ENCODE measurements at regions not wholly inside any gene's neighbourhood (a gene's known extent, or its start where the extent isn't known, plus 50 kb on each side); places are given as distances from the start of the nearest gene placed in this dataset.

DNA sequence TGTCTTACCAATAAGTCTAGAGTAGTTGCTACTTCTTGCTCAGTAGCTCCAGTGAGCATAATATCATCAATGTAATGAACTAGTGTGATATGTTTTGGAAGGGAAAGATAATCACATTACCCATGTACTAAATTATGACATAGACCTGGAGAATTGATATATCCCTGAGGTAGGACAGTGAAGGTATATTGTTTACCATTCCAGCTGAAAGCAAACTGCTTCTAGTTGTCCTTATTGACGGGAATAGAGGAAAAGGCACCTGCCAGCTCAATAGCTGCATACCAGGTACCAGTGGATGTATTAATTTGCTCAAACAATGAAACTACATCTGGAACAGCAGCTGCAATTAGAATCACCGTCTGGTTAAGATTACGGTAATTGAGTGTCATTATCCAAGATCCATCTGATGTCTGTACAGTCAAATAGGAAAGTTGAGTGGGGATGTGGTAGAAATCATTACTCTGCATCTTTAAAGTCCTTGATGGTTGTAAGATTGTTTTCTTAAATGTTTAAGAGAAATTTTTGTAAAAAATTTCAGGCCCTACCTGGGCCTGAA, 100.0 kb upstream of the ARHGAP5 start:
- FAIRE-seq (no peak), DNase-seq (ENCODE audit: extremely low read depth in 1 of 4, low spot score in 3 of 4) (no peak), ATAC-seq (no peak)
- ChIA-PET POLR2A (no interaction called here), CTCF (ENCODE audit: low intra/inter-chr PET ratio) (no interaction called here)
- H3K9me3 ChIP-seq (replicated peaks; ENCODE audit: control insufficient read depth, insufficient read depth, low read depth, low read length): no peaks in the 10 kb centered on the region
- TF ChIP-seq ZNF431 (CRISPR knock-in tag; IDR thresholded peaks at IDR 0.05) (no peak), BDP1 (IDR thresholded peaks at IDR 0.05; ENCODE audit: insufficient read depth, insufficient read length) (no peak), ZC3H8 (IDR thresholded peaks at IDR 0.05) (no peak), XRCC3 (IDR thresholded peaks at IDR 0.05) (no peak), KLF13 (tag; IDR thresholded peaks at IDR 0.05; ENCODE audit: borderline replicate concordance, low read depth) (no peak), NR2C1 (IDR thresholded peaks at IDR 0.05) (no peak), NR2C1 (tag; IDR thresholded peaks at IDR 0.05) (no peak), ZZZ3 (IDR thresholded peaks at IDR 0.05) (no peak), ZKSCAN3 (CRISPR knock-in tag; IDR thresholded peaks at IDR 0.05) (no peak)
- TF ChIP-seq, protein P1, sequence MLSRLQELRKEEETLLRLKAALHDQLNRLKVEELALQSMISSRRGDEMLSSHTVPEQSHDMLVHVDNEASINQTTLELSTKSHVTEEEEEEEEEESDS (CRISPR knock-in tag; IDR thresholded peaks at IDR 0.05): no peak
- TF ChIP-seq, protein P2, sequence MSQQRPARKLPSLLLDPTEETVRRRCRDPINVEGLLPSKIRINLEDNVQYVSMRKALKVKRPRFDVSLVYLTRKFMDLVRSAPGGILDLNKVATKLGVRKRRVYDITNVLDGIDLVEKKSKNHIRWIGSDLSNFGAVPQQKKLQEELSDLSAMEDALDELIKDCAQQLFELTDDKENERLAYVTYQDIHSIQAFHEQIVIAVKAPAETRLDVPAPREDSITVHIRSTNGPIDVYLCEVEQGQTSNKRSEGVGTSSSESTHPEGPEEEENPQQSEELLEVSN (IDR thresholded peaks at IDR 0.05; ENCODE audit: borderline replicate concordance in 1 of 2, extremely low read depth in 1 of 2, insufficient read depth in 1 of 2, insufficient read length in 1 of 2, low read depth in 1 of 2, low read length in 1 of 2, poor library complexity in 1 of 2, severe bottlenecking in 1 of 2): no peak
- WGBS (ENCODE audit: insufficient coverage, low coverage, missing lambda C conversion rate): 9% methylated on average over 3 of the region's 3 CpGs
- BruUV-seq (replicated peaks): no TSS peak
- no peak overlapping the region for H3K27ac ChIP-seq (ENCODE audit: extremely low read depth, low read depth, low read length)
- no peak overlapping the region for H3K9ac ChIP-seq (ENCODE audit: insufficient read depth in 1 of 2, low read depth in 2 of 2, low read length in 2 of 2)
- H3K27me3 ChIP-seq (ENCODE audit: control insufficient read depth in 2 of 2, insufficient read depth in 2 of 2, low read length in 2 of 2): no peaks in the 10 kb centered on the region
- in situ Hi-C loops (cut with MboI): no loop called here
- intact Hi-C loops (cut with micrococcal nuclease): no loop called here
- H3K9me1 ChIP-seq (ENCODE audit: control insufficient read depth, insufficient read depth, low read length): no peaks in the 10 kb centered on the region
- no peaks in the 10 kb centered on the region for H3K36me3 ChIP-seq (ENCODE audit: control insufficient read depth, insufficient read depth, low read length)
- H3K4me3 ChIP-seq: no peak overlapping the region
- no peak overlapping the region for H3K4me2 ChIP-seq (ENCODE audit: insufficient read depth, low read length)
- H2AFZ ChIP-seq (ENCODE audit: low read depth, low read length): no peak overlapping the region
- no peaks in the 10 kb centered on the region for H3K79me2 ChIP-seq (ENCODE audit: control insufficient read depth, insufficient read depth, low read length)
- no peaks in the 10 kb centered on the region for H4K20me1 ChIP-seq (replicated peaks; ENCODE audit: control insufficient read depth, insufficient read depth, low read length)
- no peaks in the 10 kb centered on the region for H3K4me1 ChIP-seq (replicated peaks in 1 of 2; ENCODE audit: control insufficient read depth in 2 of 2, insufficient read depth in 2 of 2, low read length in 2 of 2)
